ENCODE measurements at regions not wholly inside any gene's neighbourhood (a gene's known extent, or its start where the extent isn't known, plus 50 kb on each side); places are given as distances from the start of the nearest gene placed in this dataset.

- Histone ChIP-seq H3K27me3 (ENCODE audit: low read depth, low read length) (no peaks in the 10 kb centered on the region), H3K4me1 (ENCODE audit: low read length) (peaks cover 22% of the 10 kb centered on the region), H2AFZ (ENCODE audit: low read depth, low read length) (no peak overlapping the region), H3K4me3 (ENCODE audit: low read length) (no peak overlapping the region), H3K9ac (ENCODE audit: low read length) (no peak overlapping the region), H3K36me3 (replicated peaks; ENCODE audit: low read depth, low read length) (no peaks in the 10 kb centered on the region), H4K20me1 (ENCODE audit: insufficient read depth, low read length) (no peaks in the 10 kb centered on the region), H3K9me3 (ENCODE audit: insufficient read depth, low read length) (0 out of 2 replicates have a peak, but pooled peaks cover 8% of the 10 kb centered on the region), H3K79me2 (ENCODE audit: low read length) (no peaks in the 10 kb centered on the region), H3K4me2 (ENCODE audit: low read length) (no peak overlapping the region), H3K27ac (ENCODE audit: low read length) (no peak overlapping the region)
- TF ChIP-seq CTCF (IDR thresholded peaks at IDR 0.05; ENCODE audit: low read depth, low read length) (no peak), EZH2phosphoT487 (IDR thresholded peaks at IDR 0.05; ENCODE audit: low read depth) (no peak)
These were observed 121.0 kb upstream of the LRATD1 start for GRCh38 chr2:14511541-14511940.

- no peak overlapping the region for H3K4me2 ChIP-seq (ENCODE audit: low read length)
- H3K27ac ChIP-seq (ENCODE audit: low read length): no peak overlapping the region
- TF ChIP-seq EZH2phosphoT487 (IDR thresholded peaks at IDR 0.05; ENCODE audit: low read depth) (no peak), CTCF (IDR thresholded peaks at IDR 0.05; ENCODE audit: low read depth, low read length) (no peak)
These were observed 118.6 kb upstream of the LRATD1 start for GRCh38 chr2:14513903-14514302.

GRCh38 chr2:14516844-14517243 lies 115.7 kb upstream of the LRATD1 start:
- TF ChIP-seq CTCF (IDR thresholded peaks at IDR 0.05; ENCODE audit: low read depth, low read length) (no peak), EZH2phosphoT487 (IDR thresholded peaks at IDR 0.05; ENCODE audit: low read depth) (no peak)
- H3K9ac ChIP-seq (ENCODE audit: low read length): no peak overlapping the region
- H3K27ac ChIP-seq (ENCODE audit: low read length): peak overlapping the region; percentile 56

More at GRCh38 chr2:14513903-14514302, 118.6 kb upstream of the LRATD1 start:
- Histone ChIP-seq H4K20me1 (ENCODE audit: insufficient read depth, low read length) (no peaks in the 10 kb centered on the region), H3K9ac (ENCODE audit: low read length) (no peak overlapping the region), H3K27me3 (ENCODE audit: low read depth, low read length) (no peaks in the 10 kb centered on the region), H2AFZ (ENCODE audit: low read depth, low read length) (no peak overlapping the region), H3K9me3 (ENCODE audit: insufficient read depth, low read length) (0 out of 2 replicates have a peak, but pooled peaks cover 8% of the 10 kb centered on the region), H3K4me1 (ENCODE audit: low read length) (peaks cover 34% of the 10 kb centered on the region), H3K36me3 (replicated peaks; ENCODE audit: low read depth, low read length) (no peaks in the 10 kb centered on the region), H3K79me2 (ENCODE audit: low read length) (no peaks in the 10 kb centered on the region), H3K4me3 (ENCODE audit: low read length) (no peak overlapping the region)

GRCh38 chr2:14517731-14518130 lies 114.8 kb upstream of the LRATD1 start:
- H3K79me2 ChIP-seq (ENCODE audit: low read length): no peaks in the 10 kb centered on the region
- TF ChIP-seq EZH2phosphoT487 (IDR thresholded peaks at IDR 0.05; ENCODE audit: low read depth): no peak
- TF ChIP-seq CTCF (IDR thresholded peaks at IDR 0.05; ENCODE audit: low read depth, low read length): no peak
- H3K9ac ChIP-seq (ENCODE audit: low read length): no peak overlapping the region
- H3K27ac ChIP-seq (ENCODE audit: low read length): no peak overlapping the region
- H4K20me1 ChIP-seq (ENCODE audit: insufficient read depth, low read length): no peaks in the 10 kb centered on the region
- H3K4me3 ChIP-seq (ENCODE audit: low read length): no peak overlapping the region
- no peaks in the 10 kb centered on the region for H3K9me3 ChIP-seq (ENCODE audit: insufficient read depth, low read length)
- peaks cover 34% of the 10 kb centered on the region for H3K4me1 ChIP-seq (ENCODE audit: low read length)
- H3K4me2 ChIP-seq (ENCODE audit: low read length): no peak overlapping the region
- H3K27me3 ChIP-seq (ENCODE audit: low read depth, low read length): no peaks in the 10 kb centered on the region
- no peak overlapping the region for H2AFZ ChIP-seq (ENCODE audit: low read depth, low read length)
- no peaks in the 10 kb centered on the region for H3K36me3 ChIP-seq (replicated peaks; ENCODE audit: low read depth, low read length)

More at GRCh38 chr2:14516844-14517243, 115.7 kb upstream of the LRATD1 start:
- no peaks in the 10 kb centered on the region for H4K20me1 ChIP-seq (ENCODE audit: insufficient read depth, low read length)
- H2AFZ ChIP-seq (ENCODE audit: low read depth, low read length): no peak overlapping the region
- no peaks in the 10 kb centered on the region for H3K36me3 ChIP-seq (replicated peaks; ENCODE audit: low read depth, low read length)
- no peaks in the 10 kb centered on the region for H3K79me2 ChIP-seq (ENCODE audit: low read length)
- peaks cover 34% of the 10 kb centered on the region for H3K4me1 ChIP-seq (ENCODE audit: low read length)
- H3K4me3 ChIP-seq (ENCODE audit: low read length): no peak overlapping the region
- peak overlapping the region; percentile 48 for H3K4me2 ChIP-seq (ENCODE audit: low read length)
- no peaks in the 10 kb centered on the region for H3K9me3 ChIP-seq (ENCODE audit: insufficient read depth, low read length)
- H3K27me3 ChIP-seq (ENCODE audit: low read depth, low read length): no peaks in the 10 kb centered on the region

Data from OCI-LY3 (cell line).